ENCODE measurements at regions not wholly inside any gene's neighbourhood (a gene's known extent, or its start where the extent isn't known, plus 50 kb on each side); places are given as distances from the start of the nearest gene placed in this dataset.

DNA sequence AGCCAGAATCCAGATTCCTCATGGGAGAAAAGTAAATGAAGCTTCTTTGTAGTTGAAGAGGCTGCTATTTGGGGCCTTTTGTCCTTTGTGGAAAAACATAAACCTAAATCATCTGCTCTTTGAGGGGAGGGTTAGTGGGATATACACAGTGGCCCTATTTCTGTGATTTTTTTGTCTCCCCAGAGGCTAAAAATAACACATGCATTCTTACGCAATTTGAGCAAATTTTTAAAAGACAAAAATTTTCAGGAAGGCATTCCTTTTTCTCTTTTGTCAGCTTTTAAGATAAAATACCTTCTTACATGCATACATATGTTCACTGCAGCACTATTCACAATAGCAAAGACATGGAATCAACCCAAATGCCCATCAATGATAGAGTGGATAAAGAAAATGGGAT, 165.5 kb downstream of the AXIN2 start:
- no peak overlapping the region for H3K4me3 Mint-ChIP-seq
- no CpG with 5 or more reads among the region's 1 CpG for WGBS (ENCODE audit: insufficient coverage)
- POLR2A ChIA-PET: no interaction called here

DNA sequence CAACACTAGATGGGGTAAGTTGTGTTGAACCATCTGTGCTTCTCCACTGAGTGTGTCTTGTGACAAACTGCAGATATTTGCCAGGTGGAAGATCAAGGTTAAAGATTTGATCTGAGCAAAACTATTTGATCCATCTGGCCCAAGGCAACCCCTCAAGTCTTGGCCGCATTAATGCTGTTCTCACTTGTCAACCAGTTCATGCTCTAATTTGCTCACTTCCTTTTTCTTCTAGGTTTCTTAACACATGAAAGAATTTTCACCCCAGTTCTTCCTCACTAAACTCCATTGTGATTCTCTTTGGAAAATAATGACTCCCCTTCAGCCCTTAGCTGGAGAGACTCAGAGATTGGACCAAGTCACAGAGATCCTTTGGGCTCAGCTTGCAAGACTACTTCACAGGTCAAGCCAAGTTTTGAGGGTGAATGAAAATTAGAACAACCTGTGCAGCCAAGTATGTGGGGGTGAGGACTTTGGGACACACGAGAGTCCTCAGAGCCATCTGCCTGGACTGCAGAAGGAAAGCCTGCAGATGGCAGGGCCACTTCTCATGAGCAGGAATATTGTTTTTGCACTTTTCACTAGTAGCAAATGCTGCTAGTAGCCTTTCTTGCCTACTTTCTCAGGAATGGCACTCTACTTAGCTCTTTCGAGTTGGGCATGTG, 166.5 kb downstream of the AXIN2 start:
- Histone ChIP-seq H3K4me3 (ENCODE audit: control insufficient read depth in 1 of 2, extremely low read depth in 1 of 2, low read length in 1 of 2) (no peak overlapping the region), H3K36me3 (ENCODE audit: control insufficient read depth in 2 of 2, extremely low read depth in 1 of 2, insufficient read depth in 1 of 2, low read length in 1 of 2) (no peaks in the 10 kb centered on the region), H3K27me3 (replicated peaks in 1 of 2; ENCODE audit: control insufficient read depth in 2 of 2, extremely low read depth in 1 of 2, insufficient read depth in 2 of 2, low read length in 1 of 2) (no peaks in the 10 kb centered on the region), H3K4me1 (ENCODE audit: control insufficient read depth in 1 of 2, extremely low read depth in 1 of 2, insufficient read depth in 2 of 2, low read length in 2 of 2) (peaks cover 18 to 21% of the 10 kb centered on the region in 2 experiments), H3K9me3 (no peaks in the 10 kb centered on the region), H3K27ac (ENCODE audit: low read length) (no peak overlapping the region)
- WGBS (ENCODE audit: insufficient coverage): 63% methylated on average over 2 of the region's 3 CpGs
- CTCF ChIA-PET: no interaction called here
- Mint-ChIP-seq H3K9me3 (peaks cover 0 to 5% (median 0%) of the 10 kb centered on the region in 3 donors), H3K27ac (no peak overlapping the region), H3K4me3 (peak overlapping the region in 1 of 3 donors; percentile 60), H3K4me1 (peaks cover 23 to 30% (median 25%) of the 10 kb centered on the region in 3 donors), H3K27me3 (peaks cover 0 to 3% of the 10 kb centered on the region in 2 donors), H3K36me3 (no peaks in the 10 kb centered on the region)
- no peak for DNase-seq
- no peak for ATAC-seq (replicated peaks in 1 of 4)
- POLR2A ChIA-PET: no interaction called here

More for the DNA sequence above, 165.5 kb downstream of the AXIN2 start:
- no peak for DNase-seq
- Histone ChIP-seq H3K36me3 (ENCODE audit: control insufficient read depth in 2 of 2, extremely low read depth in 1 of 2, insufficient read depth in 1 of 2, low read length in 1 of 2) (no peaks in the 10 kb centered on the region), H3K4me3 (ENCODE audit: control insufficient read depth in 1 of 2, extremely low read depth in 1 of 2, low read length in 1 of 2) (no peak overlapping the region), H3K27me3 (replicated peaks in 1 of 2; ENCODE audit: control insufficient read depth in 2 of 2, extremely low read depth in 1 of 2, insufficient read depth in 2 of 2, low read length in 1 of 2) (no peaks in the 10 kb centered on the region), H3K27ac (ENCODE audit: low read length) (no peak overlapping the region), H3K4me1 (ENCODE audit: control insufficient read depth in 1 of 2, extremely low read depth in 1 of 2, insufficient read depth in 2 of 2, low read length in 2 of 2) (peaks cover 18 to 21% of the 10 kb centered on the region in 2 experiments), H3K9me3 (no peaks in the 10 kb centered on the region)
- H3K9me3 Mint-ChIP-seq: peaks cover 0 to 5% (median 0%) of the 10 kb centered on the region in 3 donors
- peaks cover under 1 to 9% of the 10 kb centered on the region in 2 donors for H3K27me3 Mint-ChIP-seq
- no peaks in the 10 kb centered on the region for H3K36me3 Mint-ChIP-seq
- CTCF ChIA-PET: interaction anchor here in 1 of 2 donors (0.6 kb wide), 1 partner anchor 18 kb away, joined by 6 read pairs; no protein-coding TSS in a partner anchor
- ATAC-seq (replicated peaks in 1 of 4): no peak
- peaks cover 23 to 35% (median 25%) of the 10 kb centered on the region in 3 donors for H3K4me1 Mint-ChIP-seq
- H3K27ac Mint-ChIP-seq: no peak overlapping the region

DNA sequence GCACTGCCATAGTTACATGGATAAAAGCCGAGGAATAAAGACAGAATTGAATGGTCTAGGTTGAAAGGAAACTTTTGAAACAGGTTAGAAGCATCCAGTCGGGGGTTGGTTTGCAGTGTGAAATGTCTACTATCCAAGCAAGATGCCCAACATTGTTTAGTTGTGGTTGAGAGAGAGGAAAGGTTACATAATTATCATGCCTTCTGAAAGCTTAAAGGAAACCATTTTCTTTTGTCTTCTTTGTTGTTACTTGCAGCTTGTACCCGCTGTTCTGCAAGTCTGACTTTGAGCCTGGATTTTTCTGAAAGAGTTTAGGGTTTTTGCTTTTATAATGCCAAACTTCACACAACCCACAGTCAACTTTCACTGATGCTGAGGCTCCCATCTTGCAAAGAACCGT, 167.9 kb downstream of the AXIN2 start:
- Histone ChIP-seq H3K9me3 (no peaks in the 10 kb centered on the region), H3K27ac (ENCODE audit: low read length) (no peak overlapping the region), H3K27me3 (replicated peaks in 1 of 2; ENCODE audit: control insufficient read depth in 2 of 2, extremely low read depth in 1 of 2, insufficient read depth in 2 of 2, low read length in 1 of 2) (no peaks in the 10 kb centered on the region), H3K4me3 (ENCODE audit: control insufficient read depth in 1 of 2, extremely low read depth in 1 of 2, low read length in 1 of 2) (peak overlapping the region in 1 of 2 donors; percentile 3), H3K36me3 (ENCODE audit: control insufficient read depth in 2 of 2, extremely low read depth in 1 of 2, insufficient read depth in 1 of 2, low read length in 1 of 2) (no peaks in the 10 kb centered on the region), H3K4me1 (ENCODE audit: control insufficient read depth in 1 of 2, extremely low read depth in 1 of 2, insufficient read depth in 2 of 2, low read length in 2 of 2) (peaks cover 18 to 21% of the 10 kb centered on the region in 2 experiments)
- 0% methylated on average over 1 of the region's 4 CpGs for WGBS (ENCODE audit: insufficient coverage)
- H3K4me1 Mint-ChIP-seq: peaks cover 23 to 30% (median 25%) of the 10 kb centered on the region in 3 donors
- H3K27me3 Mint-ChIP-seq: peaks cover 0 to 3% of the 10 kb centered on the region in 2 donors
- ChIA-PET POLR2A (interaction anchor here in 1 of 2 donors (0.5 kb wide), 1 partner anchor 739 kb away, joined by 3 read pairs; no protein-coding TSS in a partner anchor), CTCF (interaction anchor here in 1 of 2 donors (0.6 kb wide), 1 partner anchor 1174 kb away, joined by 6 read pairs; no protein-coding TSS in a partner anchor)
- H3K36me3 Mint-ChIP-seq: no peaks in the 10 kb centered on the region
- peak overlapping the region; percentile 52 to 73 for H3K27ac Mint-ChIP-seq
- peak in 3 of 4 experiments; percentile 30 to 91 (median 52) for ATAC-seq (replicated peaks in 1 of 4)
- H3K9me3 Mint-ChIP-seq: peaks cover 0 to 5% (median 0%) of the 10 kb centered on the region in 3 donors
- DNase-seq: peak in 1 of 35 experiments; percentile 26
- peak overlapping the region in 1 of 3 donors; percentile 60 for H3K4me3 Mint-ChIP-seq

DNA sequence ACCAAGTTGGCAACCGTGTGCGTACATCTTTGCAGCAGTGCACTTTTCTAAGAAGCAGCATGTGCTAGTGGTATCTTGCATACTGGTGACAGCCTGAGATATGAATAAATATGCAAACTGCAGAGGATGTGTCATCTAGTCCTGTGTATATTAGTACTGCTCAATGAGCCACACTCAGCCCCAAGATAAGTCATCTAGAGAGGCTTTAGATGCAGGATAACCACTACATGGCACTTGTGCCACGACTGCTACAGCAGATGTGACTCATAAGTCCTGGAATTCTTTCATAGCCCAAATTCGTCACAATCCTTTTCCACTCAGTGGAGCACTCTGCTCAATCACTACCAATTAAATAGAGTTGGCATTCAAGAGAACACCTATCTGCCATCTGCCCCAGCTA, 171.5 kb downstream of the AXIN2 start:
- Mint-ChIP-seq H3K27ac (no peak overlapping the region), H3K9me3 (peaks cover 0 to 5% (median 0%) of the 10 kb centered on the region in 3 donors), H3K36me3 (no peaks in the 10 kb centered on the region), H3K4me3 (no peak overlapping the region), H3K27me3 (peaks cover 0 to 1% of the 10 kb centered on the region in 2 donors), H3K4me1 (peaks cover 18 to 28% (median 18%) of the 10 kb centered on the region in 3 donors)
- CTCF ChIA-PET: no interaction called here
- DNase-seq (no peak), ATAC-seq (replicated peaks in 1 of 4) (no peak)
- H3K4me1 ChIP-seq (ENCODE audit: control insufficient read depth in 1 of 2, extremely low read depth in 1 of 2, insufficient read depth in 2 of 2, low read length in 2 of 2): peaks cover 11 to 16% of the 10 kb centered on the region in 2 experiments
- H3K4me3 ChIP-seq (ENCODE audit: control insufficient read depth in 1 of 2, extremely low read depth in 1 of 2, low read length in 1 of 2): no peak overlapping the region
- no peaks in the 10 kb centered on the region for H3K36me3 ChIP-seq (ENCODE audit: control insufficient read depth in 2 of 2, extremely low read depth in 1 of 2, insufficient read depth in 1 of 2, low read length in 1 of 2)
- no peak overlapping the region for H3K27ac ChIP-seq (ENCODE audit: low read length)
- no peaks in the 10 kb centered on the region for H3K9me3 ChIP-seq
- POLR2A ChIA-PET: no interaction called here
- H3K27me3 ChIP-seq (replicated peaks in 1 of 2; ENCODE audit: control insufficient read depth in 2 of 2, extremely low read depth in 1 of 2, insufficient read depth in 2 of 2, low read length in 1 of 2): no peaks in the 10 kb centered on the region
- WGBS (ENCODE audit: insufficient coverage): 76% methylated on average over 4 of the region's 4 CpGs

DNA sequence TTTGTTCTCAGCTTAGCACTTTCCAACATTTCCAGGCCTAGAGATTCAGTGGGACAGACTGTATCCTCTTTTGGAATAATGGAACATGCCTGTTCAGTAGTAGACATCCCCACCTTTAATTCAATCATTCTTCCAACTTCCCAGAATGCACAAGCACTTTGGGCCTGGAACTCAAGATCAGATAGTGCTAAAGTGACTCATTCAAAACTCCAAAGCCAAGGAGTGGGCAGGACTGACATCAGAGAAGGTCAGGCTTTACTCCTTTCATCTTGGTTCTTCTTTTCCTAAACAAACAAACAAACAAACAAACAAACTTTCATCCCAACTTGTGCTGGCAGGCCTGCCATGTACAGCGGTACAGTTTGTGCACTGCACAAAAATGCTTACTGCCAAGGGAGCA, 172.0 kb downstream of the AXIN2 start:
- H3K9me3 ChIP-seq: no peaks in the 10 kb centered on the region
- Mint-ChIP-seq H3K4me3 (no peak overlapping the region), H3K36me3 (no peaks in the 10 kb centered on the region), H3K27me3 (peaks cover 0 to 1% of the 10 kb centered on the region in 2 donors), H3K9me3 (peaks cover 0 to 5% (median 0%) of the 10 kb centered on the region in 3 donors), H3K27ac (no peak overlapping the region), H3K4me1 (peaks cover 13 to 23% (median 13%) of the 10 kb centered on the region in 3 donors)
- ATAC-seq (replicated peaks in 1 of 4): no peak
- ChIA-PET POLR2A (no interaction called here), CTCF (no interaction called here)
- H3K36me3 ChIP-seq (ENCODE audit: control insufficient read depth in 2 of 2, extremely low read depth in 1 of 2, insufficient read depth in 1 of 2, low read length in 1 of 2): no peaks in the 10 kb centered on the region
- H3K4me1 ChIP-seq (ENCODE audit: control insufficient read depth in 1 of 2, extremely low read depth in 1 of 2, insufficient read depth in 2 of 2, low read length in 2 of 2): peaks cover 7 to 11% of the 10 kb centered on the region in 2 experiments
- H3K4me3 ChIP-seq (ENCODE audit: control insufficient read depth in 1 of 2, extremely low read depth in 1 of 2, low read length in 1 of 2): no peak overlapping the region
- no peaks in the 10 kb centered on the region for H3K27me3 ChIP-seq (replicated peaks in 1 of 2; ENCODE audit: control insufficient read depth in 2 of 2, extremely low read depth in 1 of 2, insufficient read depth in 2 of 2, low read length in 1 of 2)
- WGBS (ENCODE audit: insufficient coverage): 80% methylated on average over 1 of the region's 1 CpG
- DNase-seq: no peak
- H3K27ac ChIP-seq (ENCODE audit: low read length): no peak overlapping the region

DNA sequence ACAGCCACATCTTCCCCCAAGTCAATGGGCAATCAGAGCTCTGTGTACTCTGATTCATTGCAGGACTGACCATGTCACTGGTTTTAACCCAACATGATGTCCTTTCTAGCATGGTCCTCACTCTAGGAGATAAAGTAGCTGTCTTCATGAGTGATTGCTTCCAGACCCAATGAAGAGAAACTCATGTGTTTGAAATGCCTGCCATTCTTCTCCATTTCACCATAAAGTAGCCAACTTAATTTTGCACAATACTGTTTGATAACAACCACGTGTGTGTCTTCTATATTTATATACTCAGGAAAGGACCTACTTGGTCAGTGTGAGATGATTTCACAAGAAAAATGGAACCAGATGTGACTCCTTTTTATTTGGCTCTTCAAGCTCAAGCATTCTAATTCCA, 172.5 kb downstream of the AXIN2 start:
- Histone ChIP-seq H3K27me3 (replicated peaks in 1 of 2; ENCODE audit: control insufficient read depth in 2 of 2, extremely low read depth in 1 of 2, insufficient read depth in 2 of 2, low read length in 1 of 2) (no peaks in the 10 kb centered on the region), H3K27ac (ENCODE audit: low read length) (no peak overlapping the region), H3K4me3 (ENCODE audit: control insufficient read depth in 1 of 2, extremely low read depth in 1 of 2, low read length in 1 of 2) (no peak overlapping the region), H3K4me1 (ENCODE audit: control insufficient read depth in 1 of 2, extremely low read depth in 1 of 2, insufficient read depth in 2 of 2, low read length in 2 of 2) (peaks cover 5 to 7% of the 10 kb centered on the region in 2 experiments), H3K36me3 (ENCODE audit: control insufficient read depth in 2 of 2, extremely low read depth in 1 of 2, insufficient read depth in 1 of 2, low read length in 1 of 2) (no peaks in the 10 kb centered on the region), H3K9me3 (no peaks in the 10 kb centered on the region)
- peaks cover 0 to 5% (median 0%) of the 10 kb centered on the region in 3 donors for H3K9me3 Mint-ChIP-seq
- no CpG with 5 or more reads among the region's 1 CpG for WGBS (ENCODE audit: insufficient coverage)
- peaks cover 9 to 19% (median 9%) of the 10 kb centered on the region in 3 donors for H3K4me1 Mint-ChIP-seq
- CTCF ChIA-PET: no interaction called here
- H3K27ac Mint-ChIP-seq: no peak overlapping the region
- no peaks in the 10 kb centered on the region for H3K36me3 Mint-ChIP-seq
- POLR2A ChIA-PET: no interaction called here
- H3K4me3 Mint-ChIP-seq: no peak overlapping the region
- peaks cover 0 to 1% of the 10 kb centered on the region in 2 donors for H3K27me3 Mint-ChIP-seq
- ATAC-seq (replicated peaks in 1 of 4) (no peak), DNase-seq (no peak)
